AG10803 (cell line): ENCODE measurements at regions not wholly inside any gene's neighbourhood (a gene's known extent, or its start where the extent isn't known, plus 50 kb on each side); places are given as distances from the start of the nearest gene placed in this dataset.

ENCODE experiments used
- DNase-seq: peaks from one replicate; pipeline ENCODE4 v3.0.0; 2010; ENCODE audit warnings: low read depth
- H3K4me3 ChIP-seq: 2 replicates; pipeline ENCODE4 v1.5.1; 2011; ENCODE audit warnings: mild to moderate bottlenecking, low read length, control low read depth
- TF ChIP-seq, protein P1 (sequence below): conservative IDR thresholded peaks from 2 replicates; pipeline ENCODE4 v1.5.1; 2011; ENCODE audit warnings: mild to moderate bottlenecking, low read length, control low read depth, inconsistent platforms

DNA sequence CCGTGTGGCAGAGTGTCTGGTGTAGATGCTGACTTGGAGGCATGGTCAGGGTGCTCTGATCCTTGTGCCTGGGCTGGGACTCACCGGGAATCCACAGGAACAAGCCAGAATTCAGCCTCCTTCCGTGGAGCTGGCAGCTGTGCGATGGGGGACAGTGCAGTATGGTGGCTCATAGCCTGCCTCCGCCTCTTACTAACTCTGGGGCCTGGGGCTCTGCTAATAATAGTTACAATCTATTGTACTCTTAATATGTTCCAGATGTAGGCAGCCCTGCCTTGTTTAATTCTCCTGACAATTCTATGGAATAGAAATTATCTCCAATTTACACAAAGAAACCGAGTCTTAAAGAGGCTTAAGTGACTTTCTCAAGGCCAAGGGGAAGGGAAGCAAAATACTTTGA is 77.6 kb downstream of the PCDH1 start:
- H3K4me3 ChIP-seq: no peak overlapping the region
- TF ChIP-seq, protein P1, sequence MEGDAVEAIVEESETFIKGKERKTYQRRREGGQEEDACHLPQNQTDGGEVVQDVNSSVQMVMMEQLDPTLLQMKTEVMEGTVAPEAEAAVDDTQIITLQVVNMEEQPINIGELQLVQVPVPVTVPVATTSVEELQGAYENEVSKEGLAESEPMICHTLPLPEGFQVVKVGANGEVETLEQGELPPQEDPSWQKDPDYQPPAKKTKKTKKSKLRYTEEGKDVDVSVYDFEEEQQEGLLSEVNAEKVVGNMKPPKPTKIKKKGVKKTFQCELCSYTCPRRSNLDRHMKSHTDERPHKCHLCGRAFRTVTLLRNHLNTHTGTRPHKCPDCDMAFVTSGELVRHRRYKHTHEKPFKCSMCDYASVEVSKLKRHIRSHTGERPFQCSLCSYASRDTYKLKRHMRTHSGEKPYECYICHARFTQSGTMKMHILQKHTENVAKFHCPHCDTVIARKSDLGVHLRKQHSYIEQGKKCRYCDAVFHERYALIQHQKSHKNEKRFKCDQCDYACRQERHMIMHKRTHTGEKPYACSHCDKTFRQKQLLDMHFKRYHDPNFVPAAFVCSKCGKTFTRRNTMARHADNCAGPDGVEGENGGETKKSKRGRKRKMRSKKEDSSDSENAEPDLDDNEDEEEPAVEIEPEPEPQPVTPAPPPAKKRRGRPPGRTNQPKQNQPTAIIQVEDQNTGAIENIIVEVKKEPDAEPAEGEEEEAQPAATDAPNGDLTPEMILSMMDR: no peak
- DNase-seq: peak; percentile 15

GRCh38 chr5:141799507-141800167 is 78.6 kb downstream of the PCDH1 start:
- TF ChIP-seq, protein P1: no peak
- no peak for DNase-seq
- no peak overlapping the region for H3K4me3 ChIP-seq

DNA sequence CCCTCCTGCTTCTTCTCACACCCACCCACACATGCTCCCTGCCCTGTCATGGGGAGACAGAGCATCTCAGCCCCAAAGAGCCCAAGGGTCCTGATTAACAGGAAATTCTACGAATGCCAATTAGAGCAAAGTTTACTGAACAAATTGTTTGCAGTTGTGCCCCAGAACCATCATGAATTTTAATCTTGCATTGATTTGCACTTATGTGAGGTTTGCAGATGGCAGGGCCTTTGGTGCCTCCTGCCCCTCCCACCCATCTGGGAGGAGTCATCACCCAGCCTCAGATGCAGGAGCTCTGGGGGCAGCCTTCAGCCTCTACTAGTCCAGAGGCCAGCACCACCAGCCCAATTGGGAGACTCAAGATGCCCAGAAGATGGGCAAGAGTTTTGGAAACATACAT is 80.8 kb downstream of the PCDH1 start:
- no peak overlapping the region for H3K4me3 ChIP-seq
- DNase-seq: no peak
- TF ChIP-seq, protein P1: no peak

DNA sequence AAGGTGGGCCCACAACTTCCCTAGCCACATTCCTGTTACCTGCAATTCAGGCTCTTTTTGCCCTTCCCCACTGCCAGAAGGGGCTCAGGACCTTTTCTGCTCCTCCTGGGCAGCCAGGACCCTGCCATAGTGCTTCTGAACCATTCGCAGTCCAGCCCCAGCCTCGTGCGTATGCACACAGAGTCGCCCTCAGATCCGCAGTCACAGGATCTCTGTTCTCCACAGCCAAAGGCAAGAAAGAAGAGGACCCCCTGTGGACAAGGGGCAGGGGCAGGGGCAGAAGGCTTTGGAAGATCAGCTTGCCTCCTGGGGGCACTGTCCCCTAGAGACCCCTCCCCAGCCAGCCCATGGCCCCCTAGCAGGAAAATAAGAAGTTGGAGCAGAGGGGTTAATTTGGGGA is 82.8 kb downstream of the PCDH1 start:
- H3K4me3 ChIP-seq: no peak overlapping the region
- TF ChIP-seq, protein P1: no peak
- no peak for DNase-seq

- H3K4me3 ChIP-seq: no peak overlapping the region
- TF ChIP-seq, protein P1: no peak
- no peak for DNase-seq
Measured at GRCh38 chr5:141793881-141794280, 84.3 kb downstream of the PCDH1 start.

DNA sequence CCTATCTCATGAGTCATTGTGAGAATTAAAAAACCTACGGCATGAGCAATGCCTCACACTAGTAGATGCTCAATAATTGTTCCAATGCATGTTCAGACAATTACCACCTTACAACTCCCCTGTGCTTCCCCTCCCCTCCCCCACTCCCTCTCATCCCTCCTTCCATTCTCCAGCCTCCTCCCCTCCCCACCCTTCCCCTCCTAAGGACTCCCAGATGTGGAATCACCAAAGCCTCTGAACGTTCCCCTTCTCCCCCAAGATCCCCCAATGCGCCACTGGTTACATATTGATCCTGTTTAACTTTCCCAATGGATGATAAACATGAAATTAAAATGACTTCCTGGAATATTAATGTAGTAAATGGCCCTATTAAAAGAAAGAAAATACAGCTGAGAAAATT is 84.8 kb downstream of the PCDH1 start:
- no peak for DNase-seq
- TF ChIP-seq, protein P1: no peak
- H3K4me3 ChIP-seq: no peak overlapping the region

DNA sequence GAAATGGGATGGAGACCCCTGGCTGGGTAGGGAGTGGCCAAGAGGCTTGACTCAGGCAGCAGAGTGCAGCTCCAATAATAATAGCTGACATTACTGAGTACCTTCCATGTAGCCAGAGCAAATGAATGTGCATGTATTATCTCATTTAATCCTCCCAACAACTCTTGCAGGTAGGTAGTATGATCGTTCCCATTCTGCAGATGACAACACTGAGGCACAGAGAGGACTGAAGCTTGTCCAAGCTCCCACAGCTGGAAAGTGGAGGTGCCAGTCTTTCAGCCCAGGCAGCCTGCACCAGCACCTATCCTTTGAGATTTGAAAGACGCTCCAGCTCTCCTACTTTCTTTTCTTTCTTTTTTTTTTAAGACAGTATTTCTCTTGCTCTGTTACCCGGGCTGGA is 87.6 kb downstream of the PCDH1 start:
- no peak for DNase-seq
- TF ChIP-seq, protein P1: no peak
- H3K4me3 ChIP-seq: no peak overlapping the region
